DMS114 treated with DMSO at 0.1 percent for 48 hours (cell line): ENCODE measurements at regions not wholly inside any gene's neighbourhood (a gene's known extent, or its start where the extent isn't known, plus 50 kb on each side); places are given as distances from the start of the nearest gene placed in this dataset.
"Not testable (repeated sequence)": the region's sequence is repeated elsewhere in the genome, so short reads cannot be mapped to it uniquely, and the experiment has no call there.

Experiments
- DNase-seq: peaks from one replicate; lab custom pipeline; 2025; ENCODE audit not compliant: unreplicated experiment; lab: John Stamatoyannopoulos, UW

- no peak for DNase-seq
Observed at GRCh38 chr12:94817695-94818075, 167.3 kb upstream of the TMCC3 start.

- not testable (repeated sequence) for DNase-seq
Observed at GRCh38 chr12:94817201-94817600, 166.8 kb upstream of the TMCC3 start.

DNA sequence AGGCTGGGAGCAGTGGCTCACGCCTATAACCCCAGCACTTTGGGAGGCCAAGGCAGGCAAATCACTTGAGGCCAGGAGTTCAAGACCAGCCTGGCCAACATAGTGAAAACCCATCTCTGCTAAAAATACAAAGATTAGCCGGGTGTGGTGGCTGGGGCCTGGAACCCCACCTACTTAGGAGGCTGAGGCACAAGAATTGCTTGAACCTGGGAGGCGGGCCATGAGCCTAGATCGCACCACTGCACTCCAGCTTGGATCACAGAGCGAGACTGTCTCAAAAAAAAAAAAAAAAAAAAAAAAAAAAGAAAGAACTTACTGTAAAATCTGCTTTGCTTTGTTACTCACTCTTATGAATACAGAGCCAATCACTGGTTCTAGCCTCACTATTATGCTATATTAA, 166.4 kb upstream of the TMCC3 start:
- DNase-seq: not testable (repeated sequence)

GRCh38 chr12:94815958-94816357, 165.6 kb upstream of the TMCC3 start:
- no peak for DNase-seq

DNA sequence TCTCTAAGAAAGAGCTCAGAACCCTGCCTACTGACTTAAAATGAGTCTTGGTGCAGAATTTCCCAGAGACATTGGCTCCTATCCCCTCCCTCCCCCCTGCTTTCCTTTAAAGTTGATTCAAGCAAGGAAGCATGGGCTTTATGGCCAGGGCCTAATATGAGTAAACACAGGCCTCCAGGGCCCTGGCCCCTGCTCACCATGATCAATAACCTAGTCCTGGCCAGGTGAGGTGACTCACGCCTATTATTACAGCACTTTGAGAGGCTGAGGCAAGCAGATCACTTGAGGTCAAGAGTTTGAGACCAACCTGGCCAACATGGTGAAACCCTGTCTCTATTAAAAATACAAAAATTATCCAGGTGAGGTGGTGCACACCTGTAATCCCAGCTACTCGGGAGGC, 165.1 kb upstream of the TMCC3 start:
- DNase-seq: no peak

DNA sequence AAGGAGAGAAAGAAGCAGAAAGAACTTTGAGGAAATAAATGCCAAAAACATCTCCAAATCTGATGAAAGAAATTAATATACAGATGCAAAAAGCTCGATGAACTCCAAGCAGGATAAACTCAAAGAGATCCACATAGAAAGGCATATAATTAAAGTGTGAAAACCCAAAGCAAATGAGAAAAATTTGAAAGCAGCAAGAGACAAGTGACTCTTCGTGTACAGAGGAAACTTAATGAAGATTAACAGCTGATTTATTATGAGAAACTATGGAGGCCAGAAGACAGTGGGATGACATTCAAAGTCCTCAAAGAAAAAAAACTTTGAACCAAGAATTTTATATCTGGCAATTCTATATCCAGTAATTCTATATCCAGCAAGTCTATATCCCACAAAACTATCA, 163.0 kb upstream of the TMCC3 start:
- DNase-seq: no peak

DNA sequence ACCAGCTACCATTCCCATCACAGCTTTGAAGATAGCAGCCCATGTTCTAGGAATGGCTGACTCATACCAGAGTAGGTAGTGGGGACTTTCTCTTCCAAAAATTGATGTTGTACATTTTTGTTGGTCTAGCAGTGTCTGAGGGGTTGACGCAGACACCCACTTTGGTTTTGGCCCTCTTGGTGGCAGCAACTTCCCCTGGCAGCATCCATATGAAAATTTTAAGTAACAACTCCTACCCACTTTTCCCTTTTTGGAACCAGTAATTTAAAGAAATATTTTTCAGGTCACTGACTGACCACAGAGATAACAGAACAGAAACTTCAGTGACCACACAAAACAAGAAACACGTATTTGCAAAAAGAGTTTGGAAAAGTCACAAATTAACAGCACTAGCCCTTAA, 162.0 kb upstream of the TMCC3 start:
- no peak for DNase-seq

GRCh38 chr12:94811611-94812010, 161.3 kb upstream of the TMCC3 start:
- DNase-seq: no peak

DNA sequence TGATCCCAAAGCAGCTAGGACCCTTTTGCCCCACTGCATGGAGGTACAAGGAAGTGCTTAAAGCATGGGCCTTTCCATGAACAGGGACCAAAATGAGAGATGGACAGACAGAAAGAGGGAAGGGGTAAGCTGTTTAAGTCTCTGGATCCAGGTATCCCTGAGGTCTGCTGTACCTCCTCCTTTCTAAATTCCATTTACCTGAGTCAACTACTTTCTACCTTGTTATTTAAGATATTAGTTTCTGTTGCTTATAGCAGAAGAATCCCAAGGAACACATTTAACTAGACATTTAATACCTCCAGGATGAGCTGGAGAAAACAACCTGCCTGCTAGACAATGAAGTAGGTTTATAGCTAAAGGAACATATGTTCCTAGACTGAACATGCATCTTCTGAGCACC, 157.6 kb upstream of the TMCC3 start:
- DNase-seq: no peak

DNA sequence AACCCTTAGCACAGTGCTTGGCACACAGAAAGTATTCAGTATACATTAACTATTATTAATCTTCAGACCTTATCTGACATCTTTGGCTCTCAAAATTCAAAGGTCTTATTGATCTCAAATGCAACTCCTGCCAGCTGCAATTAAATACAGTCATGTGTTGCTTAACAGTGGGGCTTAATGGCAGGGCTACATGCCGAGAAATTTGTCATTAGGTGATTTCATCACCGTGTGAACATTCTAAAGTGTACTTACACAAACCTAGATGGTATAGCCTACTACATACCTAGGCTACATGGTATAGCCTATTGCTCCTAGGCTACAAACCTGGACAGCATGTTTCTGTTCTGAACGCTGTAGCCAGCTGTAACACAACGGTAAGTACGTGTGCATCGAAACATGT, 156.3 kb upstream of the TMCC3 start:
- no peak for DNase-seq

DNA sequence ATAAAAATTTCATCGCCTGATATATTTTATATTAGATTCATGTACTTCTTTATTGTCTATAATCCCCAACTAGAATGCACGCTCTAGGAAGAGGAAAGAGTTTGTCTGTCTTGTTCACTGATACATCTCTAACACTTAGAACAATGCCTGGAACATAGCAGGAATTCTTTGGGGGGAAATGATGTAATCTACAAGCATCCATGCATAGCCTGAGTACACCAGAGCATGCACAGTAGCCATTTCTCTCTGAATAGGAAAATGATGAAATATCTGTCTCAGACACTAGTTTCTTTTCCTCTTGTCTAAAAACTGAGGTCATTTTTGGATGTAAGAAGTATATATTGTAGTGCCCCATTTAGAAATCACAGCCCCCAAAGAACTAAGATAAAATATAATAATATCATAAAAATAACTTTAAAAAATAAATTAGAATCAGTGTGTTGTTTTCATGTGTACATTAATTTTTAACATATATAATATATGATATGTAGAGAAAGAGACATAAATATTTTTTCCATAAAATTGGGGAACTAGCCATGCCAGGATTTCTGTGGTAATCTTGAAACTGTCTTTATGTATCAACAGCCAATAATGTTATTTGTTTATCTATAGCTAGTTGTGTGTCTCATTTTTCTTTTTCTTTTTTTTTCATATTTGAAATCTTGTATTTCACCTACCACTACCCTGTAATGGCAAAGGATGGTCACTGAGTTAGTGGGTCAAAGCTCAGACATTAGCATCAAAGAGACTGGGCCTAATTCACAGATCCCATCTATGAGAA, 155.6 kb upstream of the TMCC3 start:
- DNase-seq: no peak

DNA sequence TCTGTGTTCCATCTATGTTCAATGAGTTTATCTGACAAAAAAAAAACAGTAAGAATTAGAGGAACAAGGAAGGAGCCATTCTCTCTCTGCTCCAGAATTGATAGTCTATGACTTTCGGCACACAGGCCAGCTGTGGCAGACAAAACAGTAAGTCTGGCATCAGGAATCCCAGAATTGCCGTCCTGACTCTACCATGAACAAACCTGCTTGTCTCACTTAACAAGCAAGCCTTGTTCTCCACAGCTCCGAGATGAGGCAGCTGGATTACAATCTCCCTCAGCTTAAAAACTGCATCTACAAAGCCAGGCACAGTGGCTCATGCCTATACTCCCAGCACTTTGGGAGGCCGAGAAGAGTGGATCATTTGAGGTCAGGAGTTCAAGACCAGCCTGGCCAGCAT, 153.6 kb upstream of the TMCC3 start:
- DNase-seq: no peak

DNA sequence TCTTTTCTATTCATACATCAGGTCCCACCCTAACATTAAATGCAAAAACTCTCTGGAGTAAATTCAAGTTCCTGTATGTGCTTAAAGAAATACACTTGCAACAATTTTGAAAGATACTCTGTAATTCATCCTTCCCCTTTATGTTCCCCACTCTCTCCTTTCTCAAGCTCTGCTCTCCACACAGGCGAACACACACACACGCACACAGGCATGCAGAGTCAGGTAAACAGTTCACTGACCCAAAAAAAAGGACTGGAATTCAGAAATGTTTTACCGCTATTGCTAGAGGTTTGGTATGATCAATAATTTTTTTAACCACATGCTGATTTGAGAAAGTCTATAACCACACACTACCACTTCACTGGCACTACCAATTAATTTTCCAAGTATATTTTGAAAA, 152.4 kb upstream of the TMCC3 start:
- DNase-seq: no peak

DNA sequence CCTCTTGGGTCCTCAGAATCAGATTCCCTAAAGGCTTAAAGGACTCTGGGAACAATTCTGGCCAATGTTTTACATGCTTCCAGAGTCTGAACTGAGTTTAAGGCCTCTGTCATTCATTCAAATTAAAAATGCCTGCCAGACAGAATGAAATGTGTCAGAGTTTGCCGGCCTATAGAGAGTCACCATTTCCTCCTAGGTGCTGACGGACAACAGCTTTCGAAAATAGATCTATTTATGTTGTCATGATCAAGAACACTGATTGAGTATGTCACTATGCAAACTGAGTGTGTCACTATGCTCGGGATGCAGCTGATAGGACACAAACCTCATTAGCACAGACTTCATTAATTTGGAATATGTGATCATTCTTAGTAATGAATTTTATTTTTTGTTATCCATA, 151.4 kb upstream of the TMCC3 start:
- no peak for DNase-seq

GRCh38 chr12:94799136-94799535, 148.8 kb upstream of the TMCC3 start:
- DNase-seq: no peak

GRCh38 chr12:94798113-94798512, 147.8 kb upstream of the TMCC3 start:
- no peak for DNase-seq

GRCh38 chr12:94795520-94795919, 145.2 kb upstream of the TMCC3 start:
- DNase-seq: no peak

DNA sequence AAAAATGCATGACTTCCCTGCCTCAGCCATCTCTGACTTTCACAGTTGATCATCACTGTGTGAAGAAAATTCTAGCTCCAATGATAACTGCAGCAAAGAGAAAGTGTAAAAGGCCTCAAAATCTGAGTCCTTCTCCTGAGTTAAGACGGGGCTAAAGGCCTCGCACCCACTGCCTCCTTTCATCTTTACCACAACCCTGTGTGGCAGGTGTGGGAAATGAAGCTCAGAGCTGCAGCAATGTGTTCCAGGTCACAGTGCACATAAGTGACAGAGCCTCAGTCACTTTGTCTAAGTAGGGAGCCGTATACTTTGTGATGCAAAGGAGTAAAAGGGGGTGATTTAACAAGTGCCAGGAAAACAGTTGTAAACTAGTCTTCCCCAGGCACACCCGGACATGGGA, 144.7 kb upstream of the TMCC3 start:
- no peak for DNase-seq

DNA sequence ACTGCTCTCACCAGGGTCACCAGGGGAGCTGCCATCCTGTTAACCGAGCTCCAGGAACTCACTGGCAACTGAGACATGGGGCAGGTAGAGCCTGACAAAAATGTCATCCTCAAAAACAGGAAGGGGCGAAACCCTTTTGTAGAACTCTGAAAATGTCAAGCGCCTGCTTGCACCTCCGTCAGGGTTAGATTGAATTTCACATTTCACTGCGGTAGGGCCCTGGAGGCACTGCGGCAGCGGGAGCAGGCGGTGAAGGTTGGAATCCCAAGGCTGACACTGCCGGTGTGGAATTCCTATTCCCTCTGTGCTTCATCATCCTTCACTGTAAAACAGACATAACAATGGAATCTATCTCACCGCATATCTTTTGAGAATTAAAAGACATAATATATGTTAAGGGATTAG, 142.8 kb upstream of the TMCC3 start:
- no peak for DNase-seq

DNA sequence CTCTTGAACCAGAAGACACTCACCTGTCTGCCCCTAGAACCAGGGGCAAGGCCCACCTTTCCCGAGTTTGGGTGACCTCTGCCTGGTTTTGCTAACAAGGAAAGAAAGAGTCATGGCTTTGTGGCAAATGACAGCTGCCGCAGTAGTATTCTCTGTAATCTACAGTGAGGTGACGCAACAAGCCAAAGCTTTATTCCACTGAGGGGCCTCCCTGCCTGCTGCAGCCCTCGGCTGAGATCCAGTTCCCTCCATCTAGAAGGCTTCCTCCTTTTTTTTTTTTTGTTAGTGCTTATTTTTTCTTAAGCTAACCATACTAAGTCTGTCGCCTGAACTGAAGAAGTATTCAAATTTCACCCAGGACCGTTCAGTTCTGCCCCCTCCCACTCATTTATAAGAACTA, 142.3 kb upstream of the TMCC3 start:
- DNase-seq: no peak

DNA sequence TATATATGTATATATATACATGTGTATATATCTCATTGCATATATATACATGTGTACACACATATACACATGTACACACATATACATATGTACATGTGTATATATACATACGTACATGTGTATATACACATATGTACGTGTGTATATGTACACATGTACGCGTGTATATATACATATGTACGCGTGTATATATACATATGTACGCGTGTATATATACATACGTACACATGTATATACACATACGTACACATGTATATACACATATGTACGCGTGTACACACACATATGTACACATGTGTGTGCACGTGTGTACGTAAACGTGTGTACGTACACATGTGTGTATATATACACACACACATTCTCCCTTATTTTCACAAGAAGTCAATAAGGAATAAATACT, 141.6 kb upstream of the TMCC3 start:
- no peak for DNase-seq

DNA sequence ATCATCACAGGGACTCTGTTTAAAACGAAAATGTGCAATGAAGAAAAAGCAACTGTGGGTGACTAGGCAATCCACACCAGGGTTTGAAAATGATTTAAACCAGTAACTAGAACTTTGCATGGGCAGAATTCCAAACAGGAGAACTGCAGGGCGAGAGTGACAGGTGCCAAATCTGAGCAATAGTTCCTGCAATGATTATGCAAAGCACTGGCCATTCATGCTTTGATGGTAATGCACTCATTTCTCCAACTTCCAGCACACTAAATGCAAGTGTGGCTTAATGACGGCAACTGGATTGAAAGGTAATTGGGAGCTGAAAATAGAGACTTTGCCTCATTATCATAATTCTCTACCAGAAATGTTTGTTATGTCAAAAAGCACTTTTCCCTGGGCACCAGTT, 140.5 kb upstream of the TMCC3 start:
- DNase-seq: no peak

DNA sequence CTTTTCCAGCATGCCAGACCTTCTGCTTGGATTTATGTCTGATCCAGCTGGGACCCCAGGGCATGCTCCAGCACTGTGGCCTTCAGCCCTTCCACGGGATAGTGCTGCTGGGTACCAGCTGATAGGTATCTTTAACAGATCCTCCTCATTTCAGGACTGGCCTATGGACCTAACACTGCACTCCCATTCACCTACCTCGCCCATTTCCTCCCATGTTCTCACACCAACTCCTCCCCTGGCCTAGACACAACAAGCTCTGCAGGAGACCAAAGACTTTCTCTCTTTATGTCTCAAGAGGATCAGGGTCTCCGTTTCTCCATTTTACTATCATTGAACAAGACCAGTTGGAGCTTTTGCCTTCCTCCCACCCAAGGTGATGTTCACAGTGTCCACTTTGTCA, 140.0 kb upstream of the TMCC3 start:
- DNase-seq: no peak
